Activated naive CD8-positive, alpha-beta T cell treated with anti-CD3 and anti-CD28 coated beads for 36 hours (primary cell): ENCODE measurements at regions not wholly inside any gene's neighbourhood (a gene's known extent, or its start where the extent isn't known, plus 50 kb on each side); places are given as distances from the start of the nearest gene placed in this dataset.

Source experiments
- DNase-seq: peaks from one replicate; pipeline ENCODE4 v3.0.0; 2021
- H3K27ac Mint-ChIP-seq: one replicate; pipeline ENCODE4 v1.8.0; 2022; ENCODE audit warnings: mild to moderate bottlenecking, moderate library complexity, mixed read lengths
- H3K27me3 Mint-ChIP-seq: one replicate; pipeline ENCODE4 v1.8.0; 2022; ENCODE audit warnings: mild to moderate bottlenecking, mixed read lengths
- H3K36me3 Mint-ChIP-seq: one replicate; pipeline ENCODE4 v1.8.0; 2021; ENCODE audit warnings: mild to moderate bottlenecking, mixed read lengths
- H3K4me1 Mint-ChIP-seq: one replicate; pipeline ENCODE4 v1.8.0; 2021; ENCODE audit warnings: mixed read lengths
- H3K4me3 Mint-ChIP-seq: one replicate; pipeline ENCODE4 v1.8.0; 2022; ENCODE audit warnings: mild to moderate bottlenecking, moderate library complexity, mixed read lengths
- H3K9me3 Mint-ChIP-seq: one replicate; pipeline ENCODE4 v1.8.0; 2022; ENCODE audit warnings: mixed read lengths

GRCh38 chr15:60119101-60119500 is 115.0 kb downstream of the FOXB1 start:
- Mint-ChIP-seq H3K36me3 (no peaks in the 10 kb centered on the region), H3K4me1 (peaks cover 36% of the 10 kb centered on the region)

GRCh38 chr15:60120100-60120499 is 116.0 kb downstream of the FOXB1 start:
- no peak overlapping the region for H3K27ac Mint-ChIP-seq
- no peak overlapping the region for H3K4me3 Mint-ChIP-seq
- H3K9me3 Mint-ChIP-seq, result no peaks in the 10 kb centered on the region
- peaks cover 38% of the 10 kb centered on the region for H3K4me1 Mint-ChIP-seq
- H3K27me3 Mint-ChIP-seq, result peaks cover 4% of the 10 kb centered on the region
- DNase-seq, result no peak
- H3K36me3 Mint-ChIP-seq, result no peaks in the 10 kb centered on the region

More at GRCh38 chr15:60119101-60119500, 115.0 kb downstream of the FOXB1 start:
- no peaks in the 10 kb centered on the region for H3K9me3 Mint-ChIP-seq
- peaks cover 4% of the 10 kb centered on the region for H3K27me3 Mint-ChIP-seq
- no peak for DNase-seq
- H3K27ac Mint-ChIP-seq, result no peak overlapping the region
- no peak overlapping the region for H3K4me3 Mint-ChIP-seq

GRCh38 chr15:60121845-60122244 is 117.7 kb downstream of the FOXB1 start:
- Mint-ChIP-seq H3K4me3 (no peak overlapping the region), H3K9me3 (no peaks in the 10 kb centered on the region), H3K4me1 (peaks cover 32% of the 10 kb centered on the region), H3K36me3 (no peaks in the 10 kb centered on the region), H3K27ac (no peak overlapping the region), H3K27me3 (peaks cover 4% of the 10 kb centered on the region)
- DNase-seq, result no peak

- Mint-ChIP-seq H3K27ac (no peak overlapping the region), H3K4me3 (no peak overlapping the region), H3K4me1 (peaks cover 40% of the 10 kb centered on the region), H3K27me3 (peaks cover 4% of the 10 kb centered on the region), H3K9me3 (no peaks in the 10 kb centered on the region), H3K36me3 (no peaks in the 10 kb centered on the region)
- DNase-seq, result no peak
These were observed 118.6 kb downstream of the FOXB1 start for GRCh38 chr15:60122691-60123090.

GRCh38 chr15:60124460-60125070 is 120.5 kb downstream of the FOXB1 start:
- Mint-ChIP-seq H3K27me3 (peaks cover 4% of the 10 kb centered on the region), H3K9me3 (no peaks in the 10 kb centered on the region), H3K27ac (no peak overlapping the region), H3K36me3 (no peaks in the 10 kb centered on the region), H3K4me3 (no peak overlapping the region), H3K4me1 (peaks cover 45% of the 10 kb centered on the region)
- DNase-seq, result no peak

- peaks cover 4% of the 10 kb centered on the region for H3K27me3 Mint-ChIP-seq
- no peaks in the 10 kb centered on the region for H3K9me3 Mint-ChIP-seq
- H3K4me3 Mint-ChIP-seq, result no peak overlapping the region
- no peak for DNase-seq
- H3K36me3 Mint-ChIP-seq, result no peaks in the 10 kb centered on the region
- H3K27ac Mint-ChIP-seq, result peak overlapping the region; percentile 58
- peaks cover 41% of the 10 kb centered on the region for H3K4me1 Mint-ChIP-seq
These were observed 121.2 kb downstream of the FOXB1 start for GRCh38 chr15:60125334-60125733.

GRCh38 chr15:60126200-60126599 is 122.1 kb downstream of the FOXB1 start:
- Mint-ChIP-seq H3K9me3 (no peaks in the 10 kb centered on the region), H3K4me3 (no peak overlapping the region), H3K4me1 (peaks cover 43% of the 10 kb centered on the region), H3K36me3 (no peaks in the 10 kb centered on the region), H3K27me3 (peaks cover 4% of the 10 kb centered on the region), H3K27ac (no peak overlapping the region)
- DNase-seq, result no peak

GRCh38 chr15:60126661-60127060 is 122.5 kb downstream of the FOXB1 start:
- no peak for DNase-seq
- H3K27ac Mint-ChIP-seq, result no peak overlapping the region
- peak overlapping the region; percentile 77 for H3K4me3 Mint-ChIP-seq
- no peaks in the 10 kb centered on the region for H3K9me3 Mint-ChIP-seq
- H3K36me3 Mint-ChIP-seq, result no peaks in the 10 kb centered on the region
- peaks cover 39% of the 10 kb centered on the region for H3K4me1 Mint-ChIP-seq
- H3K27me3 Mint-ChIP-seq, result peaks cover 4% of the 10 kb centered on the region

GRCh38 chr15:60128000-60128376 is 123.9 kb downstream of the FOXB1 start:
- no peak for DNase-seq
- Mint-ChIP-seq H3K36me3 (no peaks in the 10 kb centered on the region), H3K27ac (peak overlapping the region; percentile 90), H3K4me1 (peaks cover 38% of the 10 kb centered on the region), H3K4me3 (peak overlapping the region; percentile 77), H3K9me3 (no peaks in the 10 kb centered on the region), H3K27me3 (no peaks in the 10 kb centered on the region)

- Mint-ChIP-seq H3K9me3 (no peaks in the 10 kb centered on the region), H3K27me3 (no peaks in the 10 kb centered on the region), H3K36me3 (no peaks in the 10 kb centered on the region), H3K4me1 (peaks cover 38% of the 10 kb centered on the region), H3K27ac (no peak overlapping the region), H3K4me3 (no peak overlapping the region)
- DNase-seq, result no peak
These were observed 124.6 kb downstream of the FOXB1 start for GRCh38 chr15:60128710-60129109.

- no peak for DNase-seq
- Mint-ChIP-seq H3K9me3 (no peaks in the 10 kb centered on the region), H3K36me3 (no peaks in the 10 kb centered on the region), H3K4me3 (no peak overlapping the region), H3K4me1 (peaks cover 27% of the 10 kb centered on the region), H3K27me3 (peaks cover 4% of the 10 kb centered on the region), H3K27ac (no peak overlapping the region)
These were observed 126.3 kb downstream of the FOXB1 start for GRCh38 chr15:60130398-60130797.

- Mint-ChIP-seq H3K27ac (no peak overlapping the region), H3K36me3 (no peaks in the 10 kb centered on the region), H3K27me3 (peaks cover 4% of the 10 kb centered on the region), H3K9me3 (no peaks in the 10 kb centered on the region), H3K4me1 (peaks cover 27% of the 10 kb centered on the region), H3K4me3 (no peak overlapping the region)
- no peak for DNase-seq
These were observed 126.7 kb downstream of the FOXB1 start for GRCh38 chr15:60130821-60131220.

- no peak overlapping the region for H3K4me3 Mint-ChIP-seq
- DNase-seq, result no peak
- H3K36me3 Mint-ChIP-seq, result no peaks in the 10 kb centered on the region
- H3K27me3 Mint-ChIP-seq, result peaks cover 27% of the 10 kb centered on the region
- H3K27ac Mint-ChIP-seq, result no peak overlapping the region
- no peaks in the 10 kb centered on the region for H3K9me3 Mint-ChIP-seq
- H3K4me1 Mint-ChIP-seq, result peaks cover 3% of the 10 kb centered on the region
These were observed 130.5 kb downstream of the FOXB1 start for GRCh38 chr15:60134609-60135008.

GRCh38 chr15:60135961-60136360 is 131.8 kb downstream of the FOXB1 start:
- H3K27ac Mint-ChIP-seq, result no peak overlapping the region
- no peaks in the 10 kb centered on the region for H3K9me3 Mint-ChIP-seq
- H3K36me3 Mint-ChIP-seq, result no peaks in the 10 kb centered on the region
- no peak for DNase-seq
- H3K27me3 Mint-ChIP-seq, result peaks cover 35% of the 10 kb centered on the region
- H3K4me1 Mint-ChIP-seq, result no peaks in the 10 kb centered on the region
- H3K4me3 Mint-ChIP-seq, result no peak overlapping the region

GRCh38 chr15:60137711-60138396 is 133.7 kb downstream of the FOXB1 start:
- Mint-ChIP-seq H3K27ac (no peak overlapping the region), H3K4me1 (no peaks in the 10 kb centered on the region), H3K4me3 (no peak overlapping the region), H3K27me3 (peaks cover 40% of the 10 kb centered on the region), H3K36me3 (no peaks in the 10 kb centered on the region), H3K9me3 (no peaks in the 10 kb centered on the region)
- DNase-seq, result no peak

- Mint-ChIP-seq H3K27me3 (peaks cover 43% of the 10 kb centered on the region), H3K27ac (no peak overlapping the region), H3K9me3 (no peaks in the 10 kb centered on the region), H3K4me3 (no peak overlapping the region), H3K4me1 (no peaks in the 10 kb centered on the region), H3K36me3 (no peaks in the 10 kb centered on the region)
- DNase-seq, result no peak
These were observed 134.4 kb downstream of the FOXB1 start for GRCh38 chr15:60138397-60138968.
